ENCODE measurements at regions not wholly inside any gene's neighbourhood (a gene's known extent, or its start where the extent isn't known, plus 50 kb on each side); places are given as distances from the start of the nearest gene placed in this dataset.

- TF ChIP-seq EP300 (IDR thresholded peaks at IDR 0.05; ENCODE audit: borderline replicate concordance) (no peak), EGR1 (IDR thresholded peaks at IDR 0.05) (no peak), TEAD4 (IDR thresholded peaks at IDR 0.05) (no peak), REST (IDR thresholded peaks at IDR 0.05; ENCODE audit: low read depth) (no peak), MAX (IDR thresholded peaks at IDR 0.05) (no peak), USF1 (IDR thresholded peaks at IDR 0.05) (no peak), RAD21 (IDR thresholded peaks at IDR 0.05; ENCODE audit: low read depth) (no peak), TCF12 (IDR thresholded peaks at IDR 0.05; ENCODE audit: low read depth) (no peak), YY1 (IDR thresholded peaks at IDR 0.05; ENCODE audit: low read depth) (no peak), TAF1 (IDR thresholded peaks at IDR 0.05; ENCODE audit: low read depth) (no peak), CEBPB (IDR thresholded peaks at IDR 0.05) (no peak)
Observed at GRCh38 chr2:138298120-138298814, 203.3 kb upstream of the SPOPL start.

Data from Ishikawa (cell line).